ENCODE measurements at regions not wholly inside any gene's neighbourhood (a gene's known extent, or its start where the extent isn't known, plus 50 kb on each side); places are given as distances from the start of the nearest gene placed in this dataset.

GRCh38 chr13:79830426-79830825, 349.5 kb downstream of the NDFIP2 start:
- no peak for DNase-seq (ENCODE audit: low read depth in 3 of 3)

GRCh38 chr13:79829880-79830279, 348.9 kb downstream of the NDFIP2 start:
- no peak for DNase-seq (ENCODE audit: low read depth in 3 of 3)

- DNase-seq (ENCODE audit: low read depth in 3 of 3) = no peak
Observed at GRCh38 chr13:79825959-79826358, 345.0 kb downstream of the NDFIP2 start.

- DNase-seq (ENCODE audit: low read depth in 3 of 3) = no peak
Observed at GRCh38 chr13:79815041-79815440, 334.1 kb downstream of the NDFIP2 start.

- DNase-seq (ENCODE audit: low read depth in 3 of 3) = no peak
Observed at GRCh38 chr13:79812070-79812850, 331.3 kb downstream of the NDFIP2 start.

GRCh38 chr13:79811170-79811569, 330.2 kb downstream of the NDFIP2 start:
- no peak for DNase-seq (ENCODE audit: low read depth in 3 of 3)

GRCh38 chr13:79810669-79811068, 329.7 kb downstream of the NDFIP2 start:
- no peak for DNase-seq (ENCODE audit: low read depth in 3 of 3)

GRCh38 chr13:79810018-79810417, 329.1 kb downstream of the NDFIP2 start:
- DNase-seq (ENCODE audit: low read depth in 3 of 3) = no peak

- no peak for DNase-seq (ENCODE audit: low read depth in 3 of 3)
Observed at GRCh38 chr13:79808475-79808874, 327.5 kb downstream of the NDFIP2 start.

- no peak for DNase-seq (ENCODE audit: low read depth in 3 of 3)
Observed at GRCh38 chr13:79807554-79807953, 326.6 kb downstream of the NDFIP2 start.

- DNase-seq (ENCODE audit: low read depth in 3 of 3) = no peak
Observed at GRCh38 chr13:79806821-79807220, 325.9 kb downstream of the NDFIP2 start.

- no peak for DNase-seq (ENCODE audit: low read depth in 3 of 3)
Observed at GRCh38 chr13:79805317-79805716, 324.4 kb downstream of the NDFIP2 start.

GRCh38 chr13:79803989-79804388, 323.0 kb downstream of the NDFIP2 start:
- no peak for DNase-seq (ENCODE audit: low read depth in 3 of 3)

- DNase-seq (ENCODE audit: low read depth in 3 of 3) = no peak
Observed at GRCh38 chr13:79803296-79803695, 322.3 kb downstream of the NDFIP2 start.

- DNase-seq (ENCODE audit: low read depth in 3 of 3) = no peak
Observed at GRCh38 chr13:79802389-79803085, 321.6 kb downstream of the NDFIP2 start.

GRCh38 chr13:79799059-79799867, 318.3 kb downstream of the NDFIP2 start:
- DNase-seq (ENCODE audit: low read depth in 3 of 3) = no peak

GRCh38 chr13:79796136-79796535, 315.2 kb downstream of the NDFIP2 start:
- DNase-seq (ENCODE audit: low read depth in 3 of 3) = no peak

GRCh38 chr13:79794931-79795330, 314.0 kb downstream of the NDFIP2 start:
- no peak for DNase-seq (ENCODE audit: low read depth in 3 of 3)

GRCh38 chr13:79792716-79793115, 311.8 kb downstream of the NDFIP2 start:
- no peak for DNase-seq (ENCODE audit: low read depth in 3 of 3)

- DNase-seq (ENCODE audit: low read depth in 3 of 3) = no peak
Observed at GRCh38 chr13:79791471-79792042, 310.6 kb downstream of the NDFIP2 start.

GRCh38 chr13:79786176-79786575, 305.2 kb downstream of the NDFIP2 start:
- no peak for DNase-seq (ENCODE audit: low read depth in 3 of 3)

- DNase-seq (ENCODE audit: low read depth in 3 of 3) = no peak
Observed at GRCh38 chr13:79782541-79783205, 301.7 kb downstream of the NDFIP2 start.
